ENCODE measurements at regions not wholly inside any gene's neighbourhood (a gene's known extent, or its start where the extent isn't known, plus 50 kb on each side); places are given as distances from the start of the nearest gene placed in this dataset.

GRCh38 chr11:104795501-104796213 is 102.6 kb downstream of the CASP12 start:
- DNase-seq (ENCODE audit: low spot score): no peak
- Histone ChIP-seq H3K27ac (no peak overlapping the region), H3K4me3 (no peak overlapping the region)
- TF ChIP-seq CTCF (IDR thresholded peaks at IDR 0.05): no peak

- no peak for DNase-seq (ENCODE audit: low spot score)
- no peak for TF ChIP-seq CTCF (IDR thresholded peaks at IDR 0.05)
- no peak overlapping the region for H3K4me3 ChIP-seq
- no peak overlapping the region for H3K27ac ChIP-seq
Observed at GRCh38 chr11:104792861-104793260, 105.4 kb downstream of the CASP12 start.

- Histone ChIP-seq H3K27ac (no peak overlapping the region), H3K4me3 (no peak overlapping the region)
- no peak for DNase-seq (ENCODE audit: low spot score)
- no peak for TF ChIP-seq CTCF (IDR thresholded peaks at IDR 0.05)
Observed at GRCh38 chr11:104791896-104792295, 106.4 kb downstream of the CASP12 start.

GRCh38 chr11:104784684-104785460 is 113.4 kb downstream of the CASP12 start:
- Histone ChIP-seq H3K27ac (no peak overlapping the region), H3K4me3 (no peak overlapping the region)
- TF ChIP-seq CTCF (IDR thresholded peaks at IDR 0.05): no peak
- no peak for DNase-seq (ENCODE audit: low spot score)

GRCh38 chr11:104783241-104783640 is 115.0 kb downstream of the CASP12 start:
- Histone ChIP-seq H3K27ac (no peak overlapping the region), H3K4me3 (no peak overlapping the region)
- DNase-seq (ENCODE audit: low spot score): no peak
- TF ChIP-seq CTCF (IDR thresholded peaks at IDR 0.05): no peak

GRCh38 chr11:104782377-104782754 is 115.9 kb downstream of the CASP12 start:
- DNase-seq (ENCODE audit: low spot score): no peak
- no peak for TF ChIP-seq CTCF (IDR thresholded peaks at IDR 0.05)
- Histone ChIP-seq H3K27ac (no peak overlapping the region), H3K4me3 (no peak overlapping the region)

Data from coronary artery (tissue), 2 donors.